ENCODE measurements at regions not wholly inside any gene's neighbourhood (a gene's known extent, or its start where the extent isn't known, plus 50 kb on each side); places are given as distances from the start of the nearest gene placed in this dataset.

- no peak for DNase-seq
Measured at GRCh38 chr4:36734334-36734733, 452.9 kb downstream of the DTHD1 start.

- DNase-seq, result no peak
Measured at GRCh38 chr4:36737691-36738090, 456.3 kb downstream of the DTHD1 start.

GRCh38 chr4:36740796-36741310, 459.4 kb downstream of the DTHD1 start:
- DNase-seq, result no peak

GRCh38 chr4:36747277-36748129, 466.1 kb downstream of the DTHD1 start:
- DNase-seq, result no peak

GRCh38 chr4:36753048-36753447, 471.6 kb downstream of the DTHD1 start:
- no peak for DNase-seq

GRCh38 chr4:36757580-36758311, 476.3 kb downstream of the DTHD1 start:
- DNase-seq, result no peak

- DNase-seq, result no peak
Measured at GRCh38 chr4:36758312-36759178, 477.1 kb downstream of the DTHD1 start.

GRCh38 chr4:36761607-36762006, 480.2 kb downstream of the DTHD1 start:
- no peak for DNase-seq

- DNase-seq, result no peak
Measured at GRCh38 chr4:36763814-36764213, 480.7 kb upstream of the NWD2 start.

GRCh38 chr4:36767596-36767995, 476.9 kb upstream of the NWD2 start:
- DNase-seq, result no peak

GRCh38 chr4:36771411-36772153, 473.0 kb upstream of the NWD2 start:
- no peak for DNase-seq

GRCh38 chr4:36772154-36772516, 472.4 kb upstream of the NWD2 start:
- DNase-seq, result no peak

- no peak for DNase-seq
Measured at GRCh38 chr4:36773467-36773866, 471.1 kb upstream of the NWD2 start.

- no peak for DNase-seq
Measured at GRCh38 chr4:36775544-36775943, 469.0 kb upstream of the NWD2 start.

- no peak for DNase-seq
Measured at GRCh38 chr4:36779601-36780000, 464.9 kb upstream of the NWD2 start.

- DNase-seq, result no peak
Measured at GRCh38 chr4:36785973-36786372, 458.6 kb upstream of the NWD2 start.

GRCh38 chr4:36786519-36786918, 458.0 kb upstream of the NWD2 start:
- no peak for DNase-seq

GRCh38 chr4:36794716-36795115, 449.8 kb upstream of the NWD2 start:
- no peak for DNase-seq

GRCh38 chr4:36812149-36812548, 432.4 kb upstream of the NWD2 start:
- no peak for DNase-seq

GRCh38 chr4:36815536-36815935, 429.0 kb upstream of the NWD2 start:
- no peak for DNase-seq

GRCh38 chr4:36823199-36823967, 421.2 kb upstream of the NWD2 start:
- no peak for DNase-seq

- DNase-seq, result no peak
Measured at GRCh38 chr4:36824682-36825081, 419.9 kb upstream of the NWD2 start.
